ENCODE measurements at regions not wholly inside any gene's neighbourhood (a gene's known extent, or its start where the extent isn't known, plus 50 kb on each side); places are given as distances from the start of the nearest gene placed in this dataset.

DNA sequence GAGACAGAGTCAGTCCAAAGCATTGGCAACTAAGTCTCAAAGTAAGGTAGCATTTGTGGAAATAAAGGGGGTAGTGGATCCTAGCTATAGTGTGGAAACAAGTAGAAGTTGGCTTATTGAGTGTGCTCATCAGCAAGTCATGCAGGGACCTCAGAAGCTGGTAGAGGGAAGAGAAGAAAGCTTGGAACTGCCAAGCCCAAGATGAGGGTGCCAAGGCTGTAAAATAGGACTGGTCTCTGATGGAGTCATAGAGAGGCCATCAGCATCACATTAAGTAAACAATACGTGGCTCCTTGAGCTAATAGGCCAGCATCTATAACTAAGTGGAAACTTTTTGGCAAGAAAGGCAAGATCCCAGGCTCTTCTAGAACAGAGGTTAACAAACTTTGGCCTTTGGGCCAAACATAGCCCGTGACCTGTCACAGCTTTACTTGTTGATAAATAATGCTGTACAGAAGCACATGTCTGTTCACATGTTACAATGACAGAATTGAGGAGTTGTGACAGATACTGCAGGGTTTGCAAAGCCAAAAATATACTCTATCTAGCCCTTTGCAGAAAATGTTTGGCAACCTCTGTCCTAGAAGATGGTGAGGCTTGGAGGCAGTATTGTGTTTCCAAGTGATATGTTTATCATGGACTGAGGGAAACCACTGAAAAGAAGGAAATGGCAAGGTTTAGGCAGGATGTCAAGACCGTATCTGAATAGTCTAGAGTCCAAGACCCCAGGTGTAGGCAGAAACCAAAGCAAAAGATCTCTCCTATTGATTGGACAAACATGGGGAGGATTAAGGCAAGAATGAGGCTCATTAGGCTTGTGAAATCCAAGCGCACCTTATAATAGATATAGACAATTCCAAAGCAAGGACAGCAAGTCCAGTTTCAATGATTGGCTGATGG lies 62.5 kb upstream of the CD44 start:
- TF ChIP-seq EZH2 (IDR thresholded peaks at IDR 0.05; ENCODE audit: insufficient read depth, poor library complexity, severe bottlenecking) (no peak), EZH2phosphoT487 (IDR thresholded peaks at IDR 0.05; ENCODE audit: insufficient read depth, low read depth) (no peak)
